ENCODE measurements at regions not wholly inside any gene's neighbourhood (a gene's known extent, or its start where the extent isn't known, plus 50 kb on each side); places are given as distances from the start of the nearest gene placed in this dataset.
A peak's percentile ranks its signal among the peaks of the same experiment; 100 is the strongest.
"Not testable (repeated sequence)": the region's sequence is repeated elsewhere in the genome, so short reads cannot be mapped to it uniquely, and the experiment has no call there.

DNA sequence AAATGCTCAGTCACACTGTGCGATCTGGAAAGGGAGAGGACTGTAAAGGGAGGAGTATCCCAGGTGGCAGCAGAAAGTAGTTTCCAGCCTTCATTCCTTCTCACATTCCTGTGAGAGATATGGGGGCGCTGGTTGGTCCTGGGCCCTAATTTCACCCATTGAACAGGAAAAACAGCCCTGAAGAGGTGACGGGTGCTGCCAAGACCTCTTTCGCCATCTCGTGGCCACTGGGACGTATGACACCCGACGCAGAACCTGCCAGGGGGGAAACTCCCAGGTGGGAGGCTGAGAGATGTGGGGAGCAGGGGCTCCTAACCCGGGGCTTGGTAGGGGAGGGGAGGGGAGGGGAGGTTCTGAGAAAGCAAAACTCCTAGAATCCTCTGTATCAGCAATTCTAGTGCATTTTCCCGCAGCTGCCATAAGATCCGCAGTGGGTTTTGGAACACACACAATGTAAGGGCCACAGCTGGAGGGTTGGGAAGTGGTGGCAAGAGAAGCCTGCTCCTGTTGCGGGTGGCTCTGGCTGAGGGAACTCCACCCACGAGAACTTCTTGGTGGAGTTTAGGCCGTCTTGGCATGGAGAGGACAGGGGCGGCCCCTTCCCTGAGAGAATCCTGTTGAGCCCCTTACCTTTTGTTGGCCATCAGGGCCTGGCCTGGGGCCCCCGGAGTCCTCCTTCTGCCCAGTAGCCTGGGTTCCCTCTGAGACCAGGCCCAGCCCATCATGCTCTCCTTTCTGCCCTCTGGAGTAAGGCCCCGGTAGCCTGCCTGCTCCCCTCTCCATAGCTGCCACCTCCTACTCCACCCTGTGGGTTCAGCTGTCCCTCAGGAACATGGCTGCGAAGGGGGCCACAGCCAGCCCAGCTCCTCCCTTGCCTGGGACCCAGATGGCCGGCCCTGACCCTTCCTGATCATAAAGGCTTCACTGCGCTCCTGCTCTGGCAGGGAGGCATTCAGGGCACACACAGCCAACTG is 134.1 kb downstream of the OR13H1 start:
- DNase-seq (ENCODE audit: low spot score in 2 of 2) = no peak
- Histone ChIP-seq H3K9me3 (no peaks in the 10 kb centered on the region), H3K27ac (no peak overlapping the region), H3K4me1 (no peaks in the 10 kb centered on the region), H3K36me3 (no peaks in the 10 kb centered on the region), H3K27me3 (no peaks in the 10 kb centered on the region), H3K4me3 (no peak overlapping the region)
- intact Hi-C loops (cut with DNase I) = loop anchor here (2.0 kb wide), 1 partner anchor 163 kb away; no protein-coding TSS in a partner anchor
- peak in 2 of 3 experiments; percentile 58 to 64 for TF ChIP-seq CTCF (IDR thresholded peaks at IDR 0.05)

GRCh38 chrX:131682735-131683134 is 138.9 kb downstream of the OR13H1 start:
- intact Hi-C loops (cut with DNase I); H3K4me1 ChIP-seq; H3K27me3 ChIP-seq; DNase-seq (ENCODE audit: low spot score in 2 of 2); H3K4me3 ChIP-seq; H3K9me3 ChIP-seq; H3K36me3 ChIP-seq; H3K27ac ChIP-seq: not testable (repeated sequence)

GRCh38 chrX:131693359-131693758 is 149.5 kb downstream of the OR13H1 start:
- Histone ChIP-seq H3K27ac (no peak overlapping the region), H3K36me3 (no peaks in the 10 kb centered on the region), H3K4me3 (no peak overlapping the region), H3K4me1 (no peaks in the 10 kb centered on the region), H3K9me3 (no peaks in the 10 kb centered on the region), H3K27me3 (no peaks in the 10 kb centered on the region)
- intact Hi-C loops (cut with DNase I) = no loop called here
- no peak for DNase-seq (ENCODE audit: low spot score in 2 of 2)
- TF ChIP-seq CTCF (IDR thresholded peaks at IDR 0.05) = no peak

DNA sequence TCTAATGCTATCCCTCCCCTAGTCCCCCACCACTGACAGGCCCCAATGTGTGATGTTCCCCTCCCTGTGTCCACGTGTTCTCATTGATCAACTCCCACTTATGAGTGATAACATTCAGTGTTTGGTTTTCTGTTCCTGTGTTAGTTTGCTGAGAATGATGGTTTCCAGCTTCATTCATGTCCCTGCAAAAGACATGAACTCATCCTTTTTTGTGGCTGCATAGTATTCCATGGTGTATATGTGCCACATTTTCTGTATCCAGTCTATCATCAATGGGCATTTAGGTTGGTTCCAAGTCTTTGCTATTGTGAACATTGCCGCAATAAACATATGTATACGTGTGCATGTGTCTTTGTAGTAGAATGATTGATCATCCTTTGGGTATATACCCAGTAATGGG is 153.1 kb downstream of the OR13H1 start:
- H3K27ac ChIP-seq; DNase-seq (ENCODE audit: low spot score in 2 of 2); intact Hi-C loops (cut with DNase I); H3K36me3 ChIP-seq; H3K4me3 ChIP-seq; H3K27me3 ChIP-seq; H3K9me3 ChIP-seq; H3K4me1 ChIP-seq: not testable (repeated sequence)

DNA sequence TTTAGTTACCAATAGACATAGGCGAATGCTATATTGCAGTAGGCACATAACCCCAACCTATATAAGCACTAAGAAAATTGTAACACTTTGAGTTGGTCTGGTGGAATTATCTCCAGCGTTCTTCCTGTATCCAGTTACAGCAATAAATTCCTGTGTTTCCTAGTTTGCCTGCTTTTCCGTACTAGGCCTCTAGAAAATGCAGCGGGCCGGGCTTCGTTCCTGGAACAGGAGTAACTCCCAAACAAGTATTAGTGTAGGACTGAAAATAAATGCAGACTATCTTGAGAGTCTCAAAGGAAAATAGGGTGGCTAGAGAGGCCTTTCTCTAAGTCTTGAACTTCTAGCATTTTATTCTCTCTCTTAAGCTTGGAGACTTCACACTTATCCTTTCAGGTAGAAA is 159.8 kb downstream of the OR13H1 start:
- Histone ChIP-seq H3K4me1 (no peaks in the 10 kb centered on the region), H3K4me3 (peak overlapping the region in 1 of 2 donors; percentile 63), H3K27me3 (no peaks in the 10 kb centered on the region), H3K27ac (no peak overlapping the region), H3K9me3 (no peaks in the 10 kb centered on the region), H3K36me3 (no peaks in the 10 kb centered on the region)
- intact Hi-C loops (cut with DNase I) = loop anchor here (2.0 to 10.0 kb wide), 2 partner anchors 37 to 111 kb away; no protein-coding TSS in a partner anchor
- no peak for TF ChIP-seq CTCF (IDR thresholded peaks at IDR 0.05)
- no peak for DNase-seq (ENCODE audit: low spot score in 2 of 2)

GRCh38 chrX:131704136-131704695 is 160.3 kb downstream of the OR13H1 start:
- peak overlapping the region; percentile 23 to 54 for H3K27ac ChIP-seq
- peak; percentile 46 to 64 (median 58) for TF ChIP-seq CTCF (IDR thresholded peaks at IDR 0.05)
- no peaks in the 10 kb centered on the region for H3K4me1 ChIP-seq
- peak; percentile 29 to 94 for DNase-seq (ENCODE audit: low spot score in 2 of 2)
- H3K27me3 ChIP-seq = no peaks in the 10 kb centered on the region
- H3K36me3 ChIP-seq = no peaks in the 10 kb centered on the region
- H3K4me3 ChIP-seq = peak overlapping the region; percentile 46 to 63
- no peaks in the 10 kb centered on the region for H3K9me3 ChIP-seq
- intact Hi-C loops (cut with DNase I) = loop anchor here (2.0 to 10.0 kb wide), 2 partner anchors 37 to 111 kb away; no protein-coding TSS in a partner anchor

Measured in ascending aorta (tissue), 2 donors.